ENCODE measurements at regions not wholly inside any gene's neighbourhood (a gene's known extent, or its start where the extent isn't known, plus 50 kb on each side); places are given as distances from the start of the nearest gene placed in this dataset.
"Not testable (repeated sequence)": the region's sequence is repeated elsewhere in the genome, so short reads cannot be mapped to it uniquely, and the experiment has no call there.

DNA sequence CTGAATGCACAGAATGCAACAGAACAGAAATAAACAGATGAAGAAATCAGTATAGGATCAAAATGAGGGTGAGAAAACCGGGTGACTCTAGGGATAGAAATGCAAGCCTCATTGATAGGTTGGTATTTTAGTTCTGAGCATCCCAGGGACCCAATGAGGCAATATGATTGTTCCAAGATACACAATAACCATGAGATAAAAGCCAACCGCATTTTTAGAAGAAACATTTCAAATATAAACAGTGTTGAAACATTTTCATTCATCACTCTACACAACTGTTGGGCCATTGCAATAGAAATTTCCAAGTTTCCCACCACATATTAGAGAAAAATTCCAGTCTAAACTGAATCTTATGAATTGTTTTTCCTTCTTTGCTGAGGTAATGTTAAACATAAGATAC lies 452.3 kb upstream of the PTGER4 start:
- H3K36me3 ChIP-seq (ENCODE audit: low read depth), result no peaks in the 10 kb centered on the region
- no peak overlapping the region for H3K4me3 ChIP-seq
- intact Hi-C loops (cut with DNase I, micrococcal nuclease), result no loop called here
- ATAC-seq (no peak), DNase-seq (no peak)
- H3K9me3 ChIP-seq, result no peaks in the 10 kb centered on the region
- TF ChIP-seq, protein P1, sequence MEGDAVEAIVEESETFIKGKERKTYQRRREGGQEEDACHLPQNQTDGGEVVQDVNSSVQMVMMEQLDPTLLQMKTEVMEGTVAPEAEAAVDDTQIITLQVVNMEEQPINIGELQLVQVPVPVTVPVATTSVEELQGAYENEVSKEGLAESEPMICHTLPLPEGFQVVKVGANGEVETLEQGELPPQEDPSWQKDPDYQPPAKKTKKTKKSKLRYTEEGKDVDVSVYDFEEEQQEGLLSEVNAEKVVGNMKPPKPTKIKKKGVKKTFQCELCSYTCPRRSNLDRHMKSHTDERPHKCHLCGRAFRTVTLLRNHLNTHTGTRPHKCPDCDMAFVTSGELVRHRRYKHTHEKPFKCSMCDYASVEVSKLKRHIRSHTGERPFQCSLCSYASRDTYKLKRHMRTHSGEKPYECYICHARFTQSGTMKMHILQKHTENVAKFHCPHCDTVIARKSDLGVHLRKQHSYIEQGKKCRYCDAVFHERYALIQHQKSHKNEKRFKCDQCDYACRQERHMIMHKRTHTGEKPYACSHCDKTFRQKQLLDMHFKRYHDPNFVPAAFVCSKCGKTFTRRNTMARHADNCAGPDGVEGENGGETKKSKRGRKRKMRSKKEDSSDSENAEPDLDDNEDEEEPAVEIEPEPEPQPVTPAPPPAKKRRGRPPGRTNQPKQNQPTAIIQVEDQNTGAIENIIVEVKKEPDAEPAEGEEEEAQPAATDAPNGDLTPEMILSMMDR (IDR thresholded peaks at IDR 0.05), result no peak
- H3K4me1 ChIP-seq (ENCODE audit: low read depth), result no peaks in the 10 kb centered on the region

DNA sequence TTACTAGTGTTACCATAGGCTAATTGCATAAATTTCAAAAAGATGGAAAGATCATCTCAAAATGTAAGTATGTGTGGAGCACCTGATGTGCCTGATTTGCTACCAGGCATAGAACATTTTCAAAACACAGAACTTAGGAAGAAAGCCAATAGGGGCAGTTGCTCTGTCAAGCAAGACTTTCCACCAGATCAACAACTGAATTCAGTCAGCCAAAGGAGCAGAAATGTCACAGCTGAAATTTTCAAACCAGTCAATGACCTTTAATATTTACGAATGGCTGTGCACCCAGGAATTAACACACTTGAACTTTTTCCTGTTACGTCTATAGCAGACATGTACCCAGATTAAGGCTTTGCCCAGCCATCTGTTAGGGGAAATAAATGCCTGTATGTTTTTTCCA lies 452.8 kb upstream of the PTGER4 start:
- Histone ChIP-seq H3K36me3 (ENCODE audit: low read depth) (no peaks in the 10 kb centered on the region), H3K4me1 (ENCODE audit: low read depth) (no peaks in the 10 kb centered on the region), H3K4me3 (no peak overlapping the region), H3K9me3 (no peaks in the 10 kb centered on the region)
- TF ChIP-seq, protein P1 (IDR thresholded peaks at IDR 0.05), result no peak
- ATAC-seq, result no peak
- no peak for DNase-seq
- intact Hi-C loops (cut with DNase I, micrococcal nuclease), result no loop called here

DNA sequence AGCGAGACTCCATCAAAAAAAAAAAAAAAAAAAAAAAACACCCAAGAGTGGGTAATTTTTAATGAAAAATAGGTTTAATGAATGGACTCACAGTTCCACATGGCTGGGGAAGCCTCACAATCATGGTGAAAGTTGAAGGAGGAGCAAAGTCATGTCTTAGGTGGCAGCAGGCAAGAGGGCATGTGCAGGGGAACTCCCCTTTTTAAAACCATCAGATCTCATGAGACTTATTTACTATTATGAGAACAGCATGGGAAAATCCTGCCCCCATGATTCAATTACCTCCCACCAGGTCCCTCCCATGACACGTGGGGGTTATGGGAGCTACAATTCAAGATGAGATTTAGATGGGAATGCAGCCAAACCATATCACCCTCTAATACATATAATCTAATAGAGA lies 454.6 kb upstream of the PTGER4 start:
- H3K9me3 ChIP-seq; intact Hi-C loops (cut with DNase I, micrococcal nuclease); H3K4me1 ChIP-seq (ENCODE audit: low read depth); H3K36me3 ChIP-seq (ENCODE audit: low read depth); H3K4me3 ChIP-seq; ATAC-seq; DNase-seq: not testable (repeated sequence)

DNA sequence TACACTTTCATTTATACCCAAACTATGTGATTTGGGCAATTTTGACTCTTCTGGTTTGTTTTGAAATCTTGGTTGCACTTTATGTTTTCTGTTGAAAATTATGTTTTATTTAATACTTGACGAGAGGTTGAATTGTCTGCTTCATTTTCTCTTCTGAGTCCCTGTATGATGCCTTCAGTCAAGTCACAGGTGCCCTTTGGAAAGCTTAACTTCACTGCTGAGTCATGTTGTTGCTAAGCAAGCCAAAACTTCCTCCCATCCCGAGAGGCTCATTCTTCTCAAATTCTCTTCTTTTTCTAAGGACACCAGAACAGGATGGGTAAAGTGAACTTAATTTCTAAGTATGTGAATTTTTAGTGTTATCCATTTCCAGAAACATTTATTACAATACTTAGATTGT lies 455.3 kb upstream of the PTGER4 start:
- DNase-seq (no peak), ATAC-seq (no peak)
- H3K4me1 ChIP-seq (ENCODE audit: low read depth), result no peaks in the 10 kb centered on the region
- H3K4me3 ChIP-seq, result no peak overlapping the region
- H3K9me3 ChIP-seq, result no peaks in the 10 kb centered on the region
- intact Hi-C loops (cut with DNase I, micrococcal nuclease), result no loop called here
- TF ChIP-seq, protein P1 (IDR thresholded peaks at IDR 0.05), result no peak
- no peaks in the 10 kb centered on the region for H3K36me3 ChIP-seq (ENCODE audit: low read depth)

DNA sequence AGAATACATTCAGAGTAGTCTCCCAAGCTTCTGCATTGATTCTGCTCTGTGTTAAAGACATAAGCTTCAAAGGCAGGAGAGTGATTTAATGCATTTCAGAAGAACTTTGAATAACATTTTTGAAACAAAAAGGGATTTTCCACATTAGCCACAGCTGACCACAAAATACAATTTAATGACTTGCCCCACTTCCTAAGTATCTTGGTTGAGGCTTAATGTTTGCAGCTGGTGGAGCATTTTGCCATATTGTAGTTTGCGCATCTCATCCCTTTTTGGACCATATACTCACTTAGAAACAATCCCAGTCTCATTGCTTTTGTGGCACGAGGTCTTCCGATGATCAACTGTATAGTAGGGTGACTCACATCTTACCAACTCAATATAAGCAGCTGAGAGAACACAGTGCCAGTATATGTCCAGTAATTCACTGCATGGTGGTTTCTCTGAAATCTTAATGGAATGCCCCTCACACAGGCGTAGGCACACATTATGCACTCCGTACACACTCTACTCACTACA lies 455.8 kb upstream of the PTGER4 start:
- Histone ChIP-seq H3K4me3 (no peak overlapping the region), H3K4me1 (ENCODE audit: low read depth) (no peaks in the 10 kb centered on the region), H3K36me3 (ENCODE audit: low read depth) (no peaks in the 10 kb centered on the region), H3K9me3 (no peaks in the 10 kb centered on the region)
- no peak for ATAC-seq
- DNase-seq, result no peak
- TF ChIP-seq, protein P1 (IDR thresholded peaks at IDR 0.05), result no peak
- intact Hi-C loops (cut with DNase I, micrococcal nuclease), result no loop called here

DNA sequence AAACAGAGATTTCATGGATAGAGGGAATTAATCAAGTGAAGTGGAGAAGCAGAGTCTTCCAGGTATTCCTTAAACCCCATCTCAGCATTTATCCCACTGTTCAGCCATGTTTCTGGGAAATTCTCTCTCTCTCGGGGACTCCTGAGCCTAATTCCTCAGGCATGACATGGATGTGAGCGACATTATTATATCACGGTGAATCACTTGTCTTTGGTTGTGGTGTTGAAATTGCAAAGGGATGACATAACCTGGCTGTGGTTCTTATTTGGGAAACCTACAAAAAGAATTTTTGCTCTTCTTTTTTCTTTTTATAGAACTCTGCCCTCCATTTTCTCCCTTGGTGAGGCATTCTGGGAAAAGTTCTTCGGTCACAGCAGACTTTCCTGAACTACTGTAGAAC lies 457.9 kb upstream of the PTGER4 start:
- H3K9me3 ChIP-seq, result no peaks in the 10 kb centered on the region
- no peak overlapping the region for H3K4me3 ChIP-seq
- ATAC-seq (no peak), DNase-seq (no peak)
- TF ChIP-seq, protein P1 (IDR thresholded peaks at IDR 0.05), result no peak
- no peaks in the 10 kb centered on the region for H3K4me1 ChIP-seq (ENCODE audit: low read depth)
- intact Hi-C loops (cut with DNase I, micrococcal nuclease), result no loop called here
- H3K36me3 ChIP-seq (ENCODE audit: low read depth), result no peaks in the 10 kb centered on the region
